HEK293 (cell line): ENCODE measurements at regions not wholly inside any gene's neighbourhood (a gene's known extent, or its start where the extent isn't known, plus 50 kb on each side); places are given as distances from the start of the nearest gene placed in this dataset.

Source experiments
- CTCF ChIA-PET: fragments of 350-600 bp; formaldehyde crosslinking; extraction: SDS; loops from one replicate; lab custom pipeline; 2021; ENCODE audit warnings: antibody characterized with exemption; lab: Yijun Ruan, JAX
- POLR2A ChIA-PET: fragments of 300-600 bp; formaldehyde crosslinking; extraction: SDS; loops from one replicate; lab custom pipeline; 2020; ENCODE audit warnings: antibody characterized with exemption, inconsistent platforms; lab: Yijun Ruan, JAX
- H3K27ac ChIP-seq: fragments of 200-500 bp; sonication (Bioruptor generic); 2 replicates; pipeline ENCODE4 v1.5.1; 2014; ENCODE audit warnings: low read depth, low read length, control low read depth, inconsistent platforms; ENCODE audit errors: extremely low read depth
- H3K36me3 ChIP-seq, 2 experiments: fragments of 200-500 bp in 1 of 2; sonication (Bioruptor generic) in 1 of 2; 1 replicate in 1 of 2; 2 replicates in 1 of 2; pipeline ENCODE4 v1.5.1; 2014 to 2017; ENCODE audit warnings: inconsistent platforms in 2 of 2, low read length in 2 of 2; ENCODE audit not compliant: control insufficient read depth in 2 of 2, insufficient read depth in 1 of 2
- H3K4me1 ChIP-seq: fragments of 200-500 bp; sonication (Bioruptor generic); 2 replicates; pipeline ENCODE4 v1.5.1; 2014; ENCODE audit warnings: mild to moderate bottlenecking, low read length, inconsistent platforms; ENCODE audit not compliant: control insufficient read depth, insufficient read depth
- H3K4me3 ChIP-seq: 2 replicates; pipeline ENCODE4 v1.5.1; 2011; ENCODE audit warnings: low read depth, mild to moderate bottlenecking, control low read depth, low read length, moderate library complexity
- H3K9me3 ChIP-seq: fragments of 200-500 bp; sonication (Bioruptor generic); 2 replicates; pipeline ENCODE4 v1.5.1; 2014; ENCODE audit warnings: low read depth, low read length, inconsistent platforms; ENCODE audit not compliant: control insufficient read depth, insufficient read depth
- BCL11B ChIP-seq: fragments of 450-650 bp; formaldehyde crosslinking; IDR thresholded peaks from 2 replicates; pipeline ENCODE4 v1.5.1; 2016; ENCODE audit warnings: low read depth, missing biosample characterization, missing genetic modification characterization
- IKZF3 ChIP-seq: fragments of 450-650 bp; IDR thresholded peaks from 2 replicates; pipeline ENCODE4 v1.5.0; 2018; ENCODE audit warnings: missing biosample characterization, mild to moderate bottlenecking, missing genetic modification characterization, moderate library complexity
- KLF9 ChIP-seq: fragments of 450-650 bp; formaldehyde crosslinking; IDR thresholded peaks from 2 replicates; pipeline ENCODE4 v1.5.1; 2016; ENCODE audit warnings: missing biosample characterization, missing genetic modification characterization, low read depth
- MZF1 ChIP-seq: fragments of 450-650 bp; formaldehyde crosslinking; IDR thresholded peaks from 2 replicates; pipeline ENCODE4 v1.5.1; 2017; ENCODE audit warnings: missing biosample characterization, missing genetic modification characterization, borderline replicate concordance
- TRIM28 ChIP-seq: IDR thresholded peaks from 2 replicates; pipeline ENCODE4 v1.6.1; 2011; ENCODE audit warnings: low read length, control low read depth, borderline replicate concordance
- ZBTB1 ChIP-seq: fragments of 450-650 bp; formaldehyde crosslinking; IDR thresholded peaks from 2 replicates; pipeline ENCODE4 v1.5.1; 2016; ENCODE audit warnings: missing biosample characterization, missing genetic modification characterization
- ZBTB17 ChIP-seq: fragments of 450-650 bp; formaldehyde crosslinking; IDR thresholded peaks from 2 replicates; pipeline ENCODE4 v1.5.1; 2016; ENCODE audit warnings: missing biosample characterization, missing genetic modification characterization
- ZBTB7A ChIP-seq: fragments of 450-650 bp; formaldehyde crosslinking; IDR thresholded peaks from 2 replicates; pipeline ENCODE4 v1.5.1; 2016; ENCODE audit warnings: low read depth, missing biosample characterization, missing genetic modification characterization
- ZFP3 ChIP-seq: fragments of 450-650 bp; formaldehyde crosslinking; IDR thresholded peaks from 2 replicates; pipeline ENCODE4 v1.5.1; 2016; ENCODE audit warnings: low read depth, missing biosample characterization, missing genetic modification characterization
- ZNF510 ChIP-seq: fragments of 450-650 bp; formaldehyde crosslinking; IDR thresholded peaks from 2 replicates; pipeline ENCODE4 v1.5.1; 2018; ENCODE audit warnings: mild to moderate bottlenecking, missing genetic modification characterization, missing biosample characterization; ENCODE audit not compliant: insufficient replicate concordance
- ZNF530 ChIP-seq: fragments of 450-650 bp; formaldehyde crosslinking; IDR thresholded peaks from 2 replicates; pipeline ENCODE4 v1.5.1; 2016; ENCODE audit warnings: low read depth, missing biosample characterization, missing genetic modification characterization
- TF ChIP-seq, protein P1 (sequence below): fragments of 450-650 bp; formaldehyde crosslinking; IDR thresholded peaks from 2 replicates; pipeline ENCODE4 v1.5.1; 2017; ENCODE audit warnings: missing biosample characterization, missing genetic modification characterization
- TF ChIP-seq, protein P2 (sequence below): fragments of 450-650 bp; formaldehyde crosslinking; IDR thresholded peaks from 2 replicates; pipeline ENCODE4 v1.5.1; 2016; ENCODE audit warnings: missing biosample characterization, missing genetic modification characterization
- TF ChIP-seq, protein P3 (sequence below): fragments of 450-650 bp; formaldehyde crosslinking; IDR thresholded peaks from 2 replicates; pipeline ENCODE4 v1.5.1; 2016; ENCODE audit warnings: missing biosample characterization, missing genetic modification characterization
- TF ChIP-seq, protein P4 (sequence below): fragments of 450-650 bp; formaldehyde crosslinking; IDR thresholded peaks from 2 replicates; pipeline ENCODE4 v1.5.1; 2017; ENCODE audit warnings: missing biosample characterization, missing genetic modification characterization
- TF ChIP-seq, protein P5 (sequence below): fragments of 450-650 bp; formaldehyde crosslinking; IDR thresholded peaks from 2 replicates; pipeline ENCODE4 v1.5.1; 2016; ENCODE audit warnings: missing biosample characterization, missing genetic modification characterization, low read depth

DNA sequence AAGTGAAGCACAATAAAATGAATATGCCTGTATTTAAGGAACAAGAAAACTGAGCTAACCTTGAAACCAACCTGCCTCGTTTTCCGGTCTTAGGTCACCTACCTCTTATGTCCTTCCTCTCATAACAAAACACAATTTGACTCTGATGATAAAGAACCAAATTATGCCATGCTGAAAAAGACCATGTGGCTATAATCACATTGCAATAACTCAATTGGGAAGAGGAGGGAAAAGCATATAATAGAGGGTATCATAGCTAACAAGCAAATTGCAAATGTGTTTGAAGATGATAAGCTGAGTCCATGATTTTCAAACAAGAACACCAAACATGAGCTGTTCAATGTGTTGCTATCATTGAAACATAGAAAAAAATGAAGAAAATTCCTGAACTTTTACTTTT lies 260.8 kb downstream of the PLK2 start (continued):
- no peak for TF ChIP-seq ZBTB17

DNA sequence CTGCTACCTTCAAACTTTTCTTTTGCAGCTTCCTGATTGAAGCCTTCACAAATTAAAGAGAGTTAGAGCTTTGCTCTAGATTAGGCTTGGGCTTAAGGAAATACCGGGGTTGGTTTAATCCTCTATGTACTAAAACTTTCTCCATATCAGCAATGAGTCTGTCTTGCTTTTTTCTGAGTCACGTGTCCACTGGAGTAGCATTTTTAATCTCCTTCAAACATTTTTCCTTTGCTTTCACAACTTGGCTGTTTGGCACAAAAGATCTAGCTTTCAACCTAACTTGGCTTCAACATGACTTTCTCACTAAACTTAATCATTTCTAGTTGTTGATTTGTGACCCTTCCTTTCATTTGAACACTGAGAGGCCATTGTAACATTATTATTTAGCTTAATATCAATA lies 261.6 kb downstream of the PLK2 start:
- no peaks in the 10 kb centered on the region; the same call in 1 of the 2 replicates for H3K9me3 ChIP-seq
- no peak overlapping the region for H3K4me3 ChIP-seq
- no peaks in the 10 kb centered on the region for H3K4me1 ChIP-seq
- ChIA-PET POLR2A (interaction anchor here (1.2 kb wide), 1 partner anchor 262 kb away, joined by 3 read pairs; the partner anchor contains the start of gene PLK2), CTCF (interaction anchor here (0.6 to 1.0 kb wide), 2 partner anchors 9 to 50 kb away, joined by 3 to 4 read pairs; no protein-coding TSS in a partner anchor)
- TF ChIP-seq ZBTB7A (tag by site-specific recombination), result no peak
- no peak for TF ChIP-seq BCL11B (tag by site-specific recombination)
- TF ChIP-seq ZBTB1 (tag by site-specific recombination), result no peak
- no peak for TF ChIP-seq MZF1
- no peak for TF ChIP-seq ZNF510 (tag by site-specific recombination)
- TF ChIP-seq, protein P1, sequence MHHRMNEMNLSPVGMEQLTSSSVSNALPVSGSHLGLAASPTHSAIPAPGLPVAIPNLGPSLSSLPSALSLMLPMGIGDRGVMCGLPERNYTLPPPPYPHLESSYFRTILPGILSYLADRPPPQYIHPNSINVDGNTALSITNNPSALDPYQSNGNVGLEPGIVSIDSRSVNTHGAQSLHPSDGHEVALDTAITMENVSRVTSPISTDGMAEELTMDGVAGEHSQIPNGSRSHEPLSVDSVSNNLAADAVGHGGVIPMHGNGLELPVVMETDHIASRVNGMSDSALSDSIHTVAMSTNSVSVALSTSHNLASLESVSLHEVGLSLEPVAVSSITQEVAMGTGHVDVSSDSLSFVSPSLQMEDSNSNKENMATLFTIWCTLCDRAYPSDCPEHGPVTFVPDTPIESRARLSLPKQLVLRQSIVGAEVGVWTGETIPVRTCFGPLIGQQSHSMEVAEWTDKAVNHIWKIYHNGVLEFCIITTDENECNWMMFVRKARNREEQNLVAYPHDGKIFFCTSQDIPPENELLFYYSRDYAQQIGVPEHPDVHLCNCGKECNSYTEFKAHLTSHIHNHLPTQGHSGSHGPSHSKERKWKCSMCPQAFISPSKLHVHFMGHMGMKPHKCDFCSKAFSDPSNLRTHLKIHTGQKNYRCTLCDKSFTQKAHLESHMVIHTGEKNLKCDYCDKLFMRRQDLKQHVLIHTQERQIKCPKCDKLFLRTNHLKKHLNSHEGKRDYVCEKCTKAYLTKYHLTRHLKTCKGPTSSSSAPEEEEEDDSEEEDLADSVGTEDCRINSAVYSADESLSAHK (tag by site-specific recombination), result no peak
- no peak overlapping the region for H3K27ac ChIP-seq
- no peaks in the 10 kb centered on the region for H3K36me3 ChIP-seq

DNA sequence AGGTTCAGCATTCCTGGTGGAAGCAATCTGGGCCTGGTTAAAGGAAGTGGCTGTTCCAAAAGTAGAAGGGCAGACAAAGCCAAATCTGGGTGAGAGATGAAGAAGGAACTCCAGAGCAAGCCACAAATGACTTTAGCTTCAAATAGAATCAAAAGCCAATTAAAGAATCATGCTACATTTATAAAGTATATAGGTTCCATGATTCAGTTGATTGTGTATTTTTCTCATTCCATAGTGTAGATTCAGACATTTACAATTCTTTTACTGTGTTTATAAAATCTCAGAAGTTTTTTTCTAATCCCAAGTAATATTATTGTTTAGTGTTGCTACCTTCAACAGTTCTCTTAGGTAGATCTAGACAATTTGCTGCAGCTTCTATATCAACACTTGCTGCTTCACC lies 262.0 kb downstream of the PLK2 start:
- H3K4me1 ChIP-seq, result no peaks in the 10 kb centered on the region
- TF ChIP-seq, protein P2, sequence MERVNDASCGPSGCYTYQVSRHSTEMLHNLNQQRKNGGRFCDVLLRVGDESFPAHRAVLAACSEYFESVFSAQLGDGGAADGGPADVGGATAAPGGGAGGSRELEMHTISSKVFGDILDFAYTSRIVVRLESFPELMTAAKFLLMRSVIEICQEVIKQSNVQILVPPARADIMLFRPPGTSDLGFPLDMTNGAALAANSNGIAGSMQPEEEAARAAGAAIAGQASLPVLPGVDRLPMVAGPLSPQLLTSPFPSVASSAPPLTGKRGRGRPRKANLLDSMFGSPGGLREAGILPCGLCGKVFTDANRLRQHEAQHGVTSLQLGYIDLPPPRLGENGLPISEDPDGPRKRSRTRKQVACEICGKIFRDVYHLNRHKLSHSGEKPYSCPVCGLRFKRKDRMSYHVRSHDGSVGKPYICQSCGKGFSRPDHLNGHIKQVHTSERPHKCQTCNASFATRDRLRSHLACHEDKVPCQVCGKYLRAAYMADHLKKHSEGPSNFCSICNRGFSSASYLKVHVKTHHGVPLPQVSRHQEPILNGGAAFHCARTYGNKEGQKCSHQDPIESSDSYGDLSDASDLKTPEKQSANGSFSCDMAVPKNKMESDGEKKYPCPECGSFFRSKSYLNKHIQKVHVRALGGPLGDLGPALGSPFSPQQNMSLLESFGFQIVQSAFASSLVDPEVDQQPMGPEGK (tag by site-specific recombination), result no peak
- TF ChIP-seq TRIM28 (no peak), IKZF3 (tag by site-specific recombination) (no peak), KLF9 (tag by site-specific recombination) (no peak), ZNF530 (tag by site-specific recombination) (no peak)
- TF ChIP-seq, protein P3, sequence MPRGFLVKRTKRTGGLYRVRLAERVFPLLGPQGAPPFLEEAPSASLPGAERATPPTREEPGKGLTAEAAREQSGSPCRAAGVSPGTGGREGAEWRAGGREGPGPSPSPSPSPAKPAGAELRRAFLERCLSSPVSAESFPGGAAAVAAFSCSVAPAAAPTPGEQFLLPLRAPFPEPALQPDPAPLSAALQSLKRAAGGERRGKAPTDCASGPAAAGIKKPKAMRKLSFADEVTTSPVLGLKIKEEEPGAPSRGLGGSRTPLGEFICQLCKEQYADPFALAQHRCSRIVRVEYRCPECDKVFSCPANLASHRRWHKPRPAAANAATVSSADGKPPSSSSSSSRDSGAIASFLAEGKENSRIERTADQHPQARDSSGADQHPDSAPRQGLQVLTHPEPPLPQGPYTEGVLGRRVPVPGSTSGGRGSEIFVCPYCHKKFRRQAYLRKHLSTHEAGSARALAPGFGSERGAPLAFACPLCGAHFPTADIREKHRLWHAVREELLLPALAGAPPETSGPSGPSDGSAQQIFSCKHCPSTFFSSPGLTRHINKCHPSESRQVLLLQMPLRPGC (tag by site-specific recombination), result no peak
- H3K27ac ChIP-seq, result no peak overlapping the region
- ChIA-PET CTCF (interaction anchor here (1.0 kb wide), 1 partner anchor 10 kb away, joined by 4 read pairs; no protein-coding TSS in a partner anchor), POLR2A (interaction anchor here (1.2 kb wide), 1 partner anchor 262 kb away, joined by 3 read pairs; the partner anchor contains the start of gene PLK2)
- H3K36me3 ChIP-seq, result no peaks in the 10 kb centered on the region
- H3K4me3 ChIP-seq, result no peak overlapping the region
- no peaks in the 10 kb centered on the region; the same call in 1 of the 2 replicates for H3K9me3 ChIP-seq

DNA sequence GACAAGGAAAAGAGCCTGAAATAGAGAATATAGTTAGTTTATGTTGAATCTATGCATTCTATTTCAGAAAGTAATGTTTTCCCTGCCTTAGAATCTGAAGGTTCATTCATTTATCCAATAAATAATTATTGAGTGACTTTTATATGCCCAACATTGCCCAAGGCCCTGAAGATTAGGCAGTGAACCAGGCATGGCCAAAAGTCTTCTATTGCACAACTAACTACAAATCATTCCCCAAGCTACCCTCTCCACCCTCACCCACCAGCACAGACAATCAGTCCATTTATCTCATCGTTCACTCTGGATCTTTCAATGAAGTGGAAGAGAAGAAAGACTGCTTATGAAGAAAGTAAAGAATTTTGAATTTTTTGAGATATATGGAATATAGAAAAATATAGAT lies 268.4 kb downstream of the PLK2 start:
- no peak for TF ChIP-seq ZFP3 (tag by site-specific recombination)
- TF ChIP-seq, protein P2 (tag by site-specific recombination), result no peak
- TF ChIP-seq, protein P4, sequence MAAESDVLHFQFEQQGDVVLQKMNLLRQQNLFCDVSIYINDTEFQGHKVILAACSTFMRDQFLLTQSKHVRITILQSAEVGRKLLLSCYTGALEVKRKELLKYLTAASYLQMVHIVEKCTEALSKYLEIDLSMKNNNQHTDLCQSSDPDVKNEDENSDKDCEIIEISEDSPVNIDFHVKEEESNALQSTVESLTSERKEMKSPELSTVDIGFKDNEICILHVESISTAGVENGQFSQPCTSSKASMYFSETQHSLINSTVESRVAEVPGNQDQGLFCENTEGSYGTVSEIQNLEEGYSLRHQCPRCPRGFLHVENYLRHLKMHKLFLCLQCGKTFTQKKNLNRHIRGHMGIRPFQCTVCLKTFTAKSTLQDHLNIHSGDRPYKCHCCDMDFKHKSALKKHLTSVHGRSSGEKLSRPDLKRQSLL (tag by site-specific recombination), result no peak
- TF ChIP-seq, protein P5, sequence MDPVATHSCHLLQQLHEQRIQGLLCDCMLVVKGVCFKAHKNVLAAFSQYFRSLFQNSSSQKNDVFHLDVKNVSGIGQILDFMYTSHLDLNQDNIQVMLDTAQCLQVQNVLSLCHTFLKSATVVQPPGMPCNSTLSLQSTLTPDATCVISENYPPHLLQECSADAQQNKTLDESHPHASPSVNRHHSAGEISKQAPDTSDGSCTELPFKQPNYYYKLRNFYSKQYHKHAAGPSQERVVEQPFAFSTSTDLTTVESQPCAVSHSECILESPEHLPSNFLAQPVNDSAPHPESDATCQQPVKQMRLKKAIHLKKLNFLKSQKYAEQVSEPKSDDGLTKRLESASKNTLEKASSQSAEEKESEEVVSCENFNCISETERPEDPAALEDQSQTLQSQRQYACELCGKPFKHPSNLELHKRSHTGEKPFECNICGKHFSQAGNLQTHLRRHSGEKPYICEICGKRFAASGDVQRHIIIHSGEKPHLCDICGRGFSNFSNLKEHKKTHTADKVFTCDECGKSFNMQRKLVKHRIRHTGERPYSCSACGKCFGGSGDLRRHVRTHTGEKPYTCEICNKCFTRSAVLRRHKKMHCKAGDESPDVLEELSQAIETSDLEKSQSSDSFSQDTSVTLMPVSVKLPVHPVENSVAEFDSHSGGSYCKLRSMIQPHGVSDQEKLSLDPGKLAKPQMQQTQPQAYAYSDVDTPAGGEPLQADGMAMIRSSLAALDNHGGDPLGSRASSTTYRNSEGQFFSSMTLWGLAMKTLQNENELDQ, result no peak
- H3K27ac ChIP-seq, result no peak overlapping the region
- H3K9me3 ChIP-seq, result no peaks in the 10 kb centered on the region; the same call in 1 of the 2 replicates
- no peaks in the 10 kb centered on the region for H3K4me1 ChIP-seq
- no peaks in the 10 kb centered on the region for H3K36me3 ChIP-seq
- H3K4me3 ChIP-seq, result no peak overlapping the region
- ChIA-PET CTCF (no interaction called here), POLR2A (no interaction called here)
